ENCODE measurements at regions not wholly inside any gene's neighbourhood (a gene's known extent, or its start where the extent isn't known, plus 50 kb on each side); places are given as distances from the start of the nearest gene placed in this dataset.
A peak's percentile ranks its signal among the peaks of the same experiment; 100 is the strongest.

DNA sequence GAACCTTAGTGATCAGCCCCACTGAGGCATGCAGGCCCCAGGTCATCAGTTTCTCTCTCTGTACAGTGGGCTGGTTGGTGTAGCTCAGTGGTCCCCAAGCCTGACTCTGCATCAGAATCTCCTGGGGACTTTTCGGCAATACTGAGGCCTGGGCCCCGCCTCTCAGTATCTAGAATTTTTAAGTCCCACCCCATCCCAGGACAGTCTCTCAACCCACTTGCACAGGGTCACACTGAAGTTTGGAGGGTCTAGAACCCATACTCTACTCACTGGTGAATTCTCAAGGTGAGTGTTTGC lies 216.4 kb downstream of the MATN1 start:
- no peak overlapping the region for H3K27ac Mint-ChIP-seq
- Histone ChIP-seq H3K36me3 (ENCODE audit: control insufficient read depth, insufficient read depth, low read length) (no peaks in the 10 kb centered on the region), H3K27me3 (ENCODE audit: control insufficient read depth, insufficient read depth, low read length, poor library complexity, severe bottlenecking) (no peaks in the 10 kb centered on the region), H3K9me3 (ENCODE audit: control insufficient read depth, low read length) (no peaks in the 10 kb centered on the region), H3K27ac (ENCODE audit: low read depth, low read length) (no peak overlapping the region), H3K9ac (ENCODE audit: extremely low read depth, low read length, poor library complexity, severe bottlenecking) (no peak overlapping the region), H3K4me3 (ENCODE audit: low read length) (no peak overlapping the region), H3K4me1 (ENCODE audit: control insufficient read depth, insufficient read depth, low read length) (no peaks in the 10 kb centered on the region)
- no peak for TF ChIP-seq CTCF (conservative IDR thresholded peaks at IDR 0.05)
- peaks cover 2% of the 10 kb centered on the region for H3K27me3 Mint-ChIP-seq (ENCODE audit: insufficient read depth)
- 100% methylated on average over 2 of the region's 2 CpGs; no CpG with 5 or more reads in 1 of the 2 experiments for WGBS, 2 experiments (ENCODE audit: insufficient coverage in 1 of 2, insufficient read length in 1 of 2)
- no peak overlapping the region for H3K4me3 Mint-ChIP-seq
- peaks cover 7% of the 10 kb centered on the region for H3K9me3 Mint-ChIP-seq
- H3K4me1 Mint-ChIP-seq: peaks cover under 1% of the 10 kb centered on the region
- no peak for DNase-seq
- H3K36me3 Mint-ChIP-seq (ENCODE audit: low read depth): no peaks in the 10 kb centered on the region

- Histone ChIP-seq H3K4me1 (ENCODE audit: control insufficient read depth, insufficient read depth, low read length) (no peaks in the 10 kb centered on the region), H3K27ac (ENCODE audit: low read depth, low read length) (no peak overlapping the region), H3K9ac (ENCODE audit: extremely low read depth, low read length, poor library complexity, severe bottlenecking) (no peak overlapping the region), H3K36me3 (ENCODE audit: control insufficient read depth, insufficient read depth, low read length) (no peaks in the 10 kb centered on the region), H3K27me3 (ENCODE audit: control insufficient read depth, insufficient read depth, low read length, poor library complexity, severe bottlenecking) (no peaks in the 10 kb centered on the region), H3K4me3 (ENCODE audit: low read length) (no peak overlapping the region), H3K9me3 (ENCODE audit: control insufficient read depth, low read length) (no peaks in the 10 kb centered on the region)
- Mint-ChIP-seq H3K36me3 (ENCODE audit: low read depth) (no peaks in the 10 kb centered on the region), H3K4me3 (no peak overlapping the region), H3K9me3 (peaks cover 7% of the 10 kb centered on the region), H3K27ac (no peak overlapping the region), H3K27me3 (ENCODE audit: insufficient read depth) (peaks cover 2% of the 10 kb centered on the region), H3K4me1 (no peaks in the 10 kb centered on the region)
- peak; percentile 65 for DNase-seq
- no peak for TF ChIP-seq CTCF (conservative IDR thresholded peaks at IDR 0.05)
- WGBS, 2 experiments (ENCODE audit: insufficient coverage in 1 of 2, insufficient read length in 1 of 2): 69 to 81% methylated on average over 4 to 10 of the region's 10 CpGs
Measured at GRCh38 chr1:30506291-30507015, 216.9 kb downstream of the MATN1 start.

- Histone ChIP-seq H3K27me3 (ENCODE audit: control insufficient read depth, insufficient read depth, low read length, poor library complexity, severe bottlenecking) (no peaks in the 10 kb centered on the region), H3K4me3 (ENCODE audit: low read length) (no peak overlapping the region), H3K9ac (ENCODE audit: extremely low read depth, low read length, poor library complexity, severe bottlenecking) (no peak overlapping the region), H3K27ac (ENCODE audit: low read depth, low read length) (no peak overlapping the region), H3K9me3 (ENCODE audit: control insufficient read depth, low read length) (no peaks in the 10 kb centered on the region), H3K36me3 (ENCODE audit: control insufficient read depth, insufficient read depth, low read length) (no peaks in the 10 kb centered on the region), H3K4me1 (ENCODE audit: control insufficient read depth, insufficient read depth, low read length) (no peaks in the 10 kb centered on the region)
- Mint-ChIP-seq H3K9me3 (peaks cover 7% of the 10 kb centered on the region), H3K27ac (no peak overlapping the region), H3K4me1 (no peaks in the 10 kb centered on the region), H3K36me3 (ENCODE audit: low read depth) (no peaks in the 10 kb centered on the region), H3K4me3 (no peak overlapping the region), H3K27me3 (ENCODE audit: insufficient read depth) (peaks cover 2% of the 10 kb centered on the region)
- TF ChIP-seq CTCF (conservative IDR thresholded peaks at IDR 0.05): no peak
- WGBS, 2 experiments (ENCODE audit: insufficient coverage in 1 of 2, insufficient read length in 1 of 2): 92 to 95% methylated on average over 4 to 7 of the region's 7 CpGs
- DNase-seq: no peak
Measured at GRCh38 chr1:30505853-30506252, 217.5 kb downstream of the MATN1 start.

All from endodermal cell (in vitro differentiated cells).